ENCODE measurements at regions not wholly inside any gene's neighbourhood (a gene's known extent, or its start where the extent isn't known, plus 50 kb on each side); places are given as distances from the start of the nearest gene placed in this dataset.

DNA sequence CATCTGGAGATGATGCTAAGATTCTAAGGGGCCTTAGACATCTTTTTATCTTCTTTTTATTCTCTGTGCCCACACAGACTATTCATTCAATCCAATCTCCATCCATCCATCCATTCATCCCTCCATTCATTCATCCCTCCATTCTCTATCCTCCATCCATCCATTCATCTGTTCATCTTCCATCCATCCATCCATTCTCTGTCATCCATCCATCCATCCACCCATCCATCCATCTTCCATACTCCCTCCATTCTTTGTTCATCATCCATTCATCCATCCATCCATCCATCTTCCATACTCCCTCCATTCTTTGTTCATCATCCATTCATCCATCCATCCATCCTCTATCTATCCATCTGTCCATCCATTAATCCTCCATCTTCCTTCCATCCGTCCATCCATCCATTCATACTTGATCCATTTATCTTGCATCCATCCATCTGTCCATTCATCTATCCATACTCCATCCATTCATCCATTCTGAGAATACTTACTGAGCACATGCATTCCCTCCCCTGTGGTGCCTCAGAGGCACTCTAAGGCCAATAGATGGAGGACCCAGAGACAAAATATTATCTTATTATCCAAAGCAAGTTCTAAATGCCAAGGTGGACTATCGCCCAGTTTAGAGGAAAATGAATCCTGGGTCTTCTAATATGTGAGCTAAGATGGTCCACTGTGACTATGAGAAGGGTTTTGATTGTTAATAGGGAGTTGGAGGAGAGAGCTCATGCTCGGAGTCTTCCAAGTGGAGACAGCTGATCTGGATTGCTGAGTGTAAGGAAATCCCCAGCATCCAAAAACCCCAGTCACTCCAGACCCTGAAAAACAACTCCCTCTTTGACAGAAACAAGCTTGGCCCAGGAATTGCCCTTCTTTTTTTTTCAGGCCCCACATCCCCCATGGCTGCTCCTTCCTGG, 152.6 kb upstream of the MYCN start:
- no peak for DNase-seq (ENCODE audit: low read depth)
- TF ChIP-seq, protein P1, sequence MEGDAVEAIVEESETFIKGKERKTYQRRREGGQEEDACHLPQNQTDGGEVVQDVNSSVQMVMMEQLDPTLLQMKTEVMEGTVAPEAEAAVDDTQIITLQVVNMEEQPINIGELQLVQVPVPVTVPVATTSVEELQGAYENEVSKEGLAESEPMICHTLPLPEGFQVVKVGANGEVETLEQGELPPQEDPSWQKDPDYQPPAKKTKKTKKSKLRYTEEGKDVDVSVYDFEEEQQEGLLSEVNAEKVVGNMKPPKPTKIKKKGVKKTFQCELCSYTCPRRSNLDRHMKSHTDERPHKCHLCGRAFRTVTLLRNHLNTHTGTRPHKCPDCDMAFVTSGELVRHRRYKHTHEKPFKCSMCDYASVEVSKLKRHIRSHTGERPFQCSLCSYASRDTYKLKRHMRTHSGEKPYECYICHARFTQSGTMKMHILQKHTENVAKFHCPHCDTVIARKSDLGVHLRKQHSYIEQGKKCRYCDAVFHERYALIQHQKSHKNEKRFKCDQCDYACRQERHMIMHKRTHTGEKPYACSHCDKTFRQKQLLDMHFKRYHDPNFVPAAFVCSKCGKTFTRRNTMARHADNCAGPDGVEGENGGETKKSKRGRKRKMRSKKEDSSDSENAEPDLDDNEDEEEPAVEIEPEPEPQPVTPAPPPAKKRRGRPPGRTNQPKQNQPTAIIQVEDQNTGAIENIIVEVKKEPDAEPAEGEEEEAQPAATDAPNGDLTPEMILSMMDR (IDR thresholded peaks at IDR 0.05; ENCODE audit: control insufficient read depth, insufficient read depth, low read depth, low read length, missing control alignments) = no peak
- no peak overlapping the region for H3K4me3 ChIP-seq (ENCODE audit: control insufficient read depth, low read depth, low read length)

DNA sequence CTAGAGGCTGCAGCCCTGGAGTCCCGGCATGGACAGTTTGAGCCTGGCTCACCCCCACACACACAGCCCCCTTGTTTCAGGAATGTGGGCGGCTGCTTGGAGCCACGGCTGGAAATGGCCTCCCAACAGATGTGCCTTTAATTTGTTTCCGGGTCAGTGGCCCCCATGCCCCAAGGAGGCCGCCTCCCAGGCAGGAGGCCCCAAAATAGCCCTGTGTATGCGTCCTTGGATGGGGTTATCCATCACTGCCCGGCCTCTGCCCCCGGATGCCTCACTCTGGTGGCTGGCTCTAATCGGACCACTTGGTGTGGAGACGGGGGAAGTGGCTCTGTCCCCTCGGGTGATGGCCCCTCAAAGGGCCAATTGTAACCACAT, 151.9 kb upstream of the MYCN start:
- H3K4me3 ChIP-seq (ENCODE audit: control insufficient read depth, low read depth, low read length) = no peak overlapping the region
- TF ChIP-seq, protein P1 (IDR thresholded peaks at IDR 0.05; ENCODE audit: control insufficient read depth, insufficient read depth, low read depth, low read length, missing control alignments) = no peak
- no peak for DNase-seq (ENCODE audit: low read depth)

DNA sequence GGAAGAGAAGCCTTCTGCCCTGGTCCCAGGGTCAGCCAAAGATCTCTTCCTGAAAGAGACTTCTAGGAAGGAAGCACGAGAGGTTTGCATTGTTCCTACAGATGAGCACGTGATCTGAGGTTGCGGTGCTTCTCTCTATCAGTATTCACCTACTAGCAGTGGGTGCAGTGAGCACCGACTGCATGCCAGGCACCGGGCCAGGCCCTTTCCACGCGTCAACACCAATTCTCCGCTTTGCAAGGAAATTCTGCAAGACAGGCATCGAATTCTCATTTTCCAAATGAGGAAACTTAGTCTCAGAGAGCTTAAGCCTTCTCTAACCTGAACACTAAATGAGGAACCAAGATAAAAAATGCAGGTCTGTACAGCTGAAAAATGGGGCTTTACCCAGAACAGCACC, 151.5 kb upstream of the MYCN start:
- TF ChIP-seq, protein P1 (IDR thresholded peaks at IDR 0.05; ENCODE audit: control insufficient read depth, insufficient read depth, low read depth, low read length, missing control alignments) = no peak
- no peak overlapping the region for H3K4me3 ChIP-seq (ENCODE audit: control insufficient read depth, low read depth, low read length)
- no peak for DNase-seq (ENCODE audit: low read depth)

DNA sequence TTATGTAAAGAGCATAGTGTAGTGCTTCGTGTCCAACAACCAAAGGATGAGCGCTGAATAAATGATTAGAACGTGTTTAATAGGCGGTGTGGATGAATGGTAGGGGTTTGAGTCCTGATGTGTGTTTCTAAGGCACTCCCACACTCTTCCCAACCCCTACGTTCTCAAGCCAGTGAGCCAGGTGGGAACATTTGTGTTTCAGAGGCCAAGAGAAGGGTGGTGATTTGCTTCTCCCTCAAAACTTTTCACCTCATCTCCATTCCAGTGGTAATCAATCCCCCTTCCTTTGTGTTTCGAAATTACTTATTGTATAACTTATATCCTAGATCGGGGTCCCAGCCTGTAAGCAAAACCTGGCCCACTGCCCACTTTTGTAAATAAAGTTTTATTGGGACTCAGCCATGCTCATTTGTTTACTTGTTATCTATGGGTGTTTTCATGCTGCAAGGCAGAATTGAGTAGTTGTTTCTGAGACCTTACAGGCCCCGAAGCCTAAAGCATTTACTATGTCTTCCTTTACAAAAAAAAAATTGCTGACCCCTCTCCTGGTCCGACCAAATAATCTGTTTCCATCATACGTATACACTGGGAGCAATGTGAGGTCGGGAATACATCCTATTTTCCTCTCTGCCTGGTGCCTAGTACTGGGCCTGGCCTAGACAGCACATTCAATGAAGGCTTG, 150.8 kb upstream of the MYCN start:
- TF ChIP-seq, protein P1 (IDR thresholded peaks at IDR 0.05; ENCODE audit: control insufficient read depth, insufficient read depth, low read depth, low read length, missing control alignments) = no peak

DNA sequence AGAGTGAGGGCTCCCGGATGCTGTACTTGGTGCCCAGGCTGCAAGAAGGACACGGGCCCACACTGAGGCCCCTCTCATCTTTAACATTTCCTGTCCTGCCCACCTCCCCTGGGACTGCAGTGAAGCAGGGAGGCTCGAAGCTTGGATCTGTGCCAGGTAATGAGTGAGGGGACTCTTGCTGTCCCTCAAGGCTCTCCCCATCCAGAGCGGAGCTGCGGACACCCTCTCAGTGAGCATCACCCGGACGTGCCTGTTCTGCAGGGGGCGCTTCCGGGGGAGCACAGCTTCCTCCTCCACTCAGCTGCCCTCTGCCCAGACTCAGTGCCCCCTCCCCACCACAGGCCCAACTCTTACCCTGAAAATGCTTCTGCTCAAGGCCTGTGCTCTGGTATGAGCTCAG, 150.0 kb upstream of the MYCN start:
- no peak overlapping the region for H3K4me3 ChIP-seq (ENCODE audit: control insufficient read depth, low read depth, low read length)
- TF ChIP-seq, protein P1 (IDR thresholded peaks at IDR 0.05; ENCODE audit: control insufficient read depth, insufficient read depth, low read depth, low read length, missing control alignments) = no peak
- no peak for DNase-seq (ENCODE audit: low read depth)

More for the DNA sequence above, 150.8 kb upstream of the MYCN start:
- no peak for DNase-seq (ENCODE audit: low read depth)
- H3K4me3 ChIP-seq (ENCODE audit: control insufficient read depth, low read depth, low read length) = no peak overlapping the region

DNA sequence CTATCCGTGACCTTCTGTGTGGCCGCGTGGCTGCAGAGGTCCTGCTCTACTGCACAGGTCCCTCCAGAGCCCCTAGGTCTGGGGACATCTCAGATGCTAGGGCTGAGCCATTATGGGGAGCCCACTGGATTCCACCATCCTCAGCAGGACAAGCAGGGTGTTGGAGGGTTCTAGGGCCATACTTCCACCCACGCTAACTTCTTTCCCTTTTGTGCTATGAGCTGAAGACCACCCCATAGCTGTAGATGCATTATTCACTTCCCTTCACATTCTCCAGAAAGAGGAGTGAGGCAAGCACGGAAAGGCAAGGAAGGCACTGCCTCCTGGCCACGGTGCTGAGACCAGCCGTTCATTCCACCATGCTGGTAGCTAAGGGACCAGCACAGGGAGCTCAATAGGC, 149.5 kb upstream of the MYCN start:
- DNase-seq (ENCODE audit: low read depth) = no peak
- H3K4me3 ChIP-seq (ENCODE audit: control insufficient read depth, low read depth, low read length) = no peak overlapping the region
- TF ChIP-seq, protein P1 (IDR thresholded peaks at IDR 0.05; ENCODE audit: control insufficient read depth, insufficient read depth, low read depth, low read length, missing control alignments) = no peak

Measured in AG09309 (cell line).